Thyroid gland (tissue), 4 donors: ENCODE measurements at regions not wholly inside any gene's neighbourhood (a gene's known extent, or its start where the extent isn't known, plus 50 kb on each side); places are given as distances from the start of the nearest gene placed in this dataset.

ENCODE experiments used
- POLR2A ChIP-seq, 2 donors: fragments of 450-650 bp; IDR thresholded peaks; one replicate each; pipeline ENCODE4 v1.6.1; 2017; ENCODE audit warnings: antibody characterized with exemption in 2 of 2, mild to moderate bottlenecking in 2 of 2, moderate library complexity in 1 of 2
- TF ChIP-seq, protein P1 (sequence below), 6 experiments: fragments of 200-600 bp in 3 of 6; fragments of 450-650 bp in 3 of 6; sonication (generic) in 3 of 6; IDR thresholded peaks; one replicate each; pipeline ENCODE4 v1.5.1; 2016 to 2019; ENCODE audit warnings: antibody characterized with exemption in 6 of 6, mild to moderate bottlenecking in 2 of 6, inconsistent platforms in 1 of 6, moderate library complexity in 1 of 6

DNA sequence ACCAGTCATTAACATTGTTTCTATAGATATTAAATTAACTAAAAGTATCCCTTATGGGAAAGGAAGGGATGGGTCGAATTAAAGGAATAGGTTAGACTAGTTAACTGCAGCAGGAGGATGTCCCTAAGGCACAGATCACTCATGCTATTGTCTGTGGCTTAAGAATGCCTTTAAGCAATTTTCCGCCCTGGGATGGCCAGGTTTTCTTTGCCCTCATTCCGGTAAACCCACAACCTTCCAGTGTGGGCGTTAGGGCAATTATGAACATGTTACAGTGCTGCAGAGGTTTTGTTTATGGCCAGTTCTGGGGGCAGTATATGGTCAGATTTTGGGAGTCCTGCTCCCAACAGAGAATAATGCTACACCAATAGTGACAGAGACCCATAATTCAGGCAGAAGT, 139.3 kb upstream of the CDK13 start:
- TF ChIP-seq, protein P1, sequence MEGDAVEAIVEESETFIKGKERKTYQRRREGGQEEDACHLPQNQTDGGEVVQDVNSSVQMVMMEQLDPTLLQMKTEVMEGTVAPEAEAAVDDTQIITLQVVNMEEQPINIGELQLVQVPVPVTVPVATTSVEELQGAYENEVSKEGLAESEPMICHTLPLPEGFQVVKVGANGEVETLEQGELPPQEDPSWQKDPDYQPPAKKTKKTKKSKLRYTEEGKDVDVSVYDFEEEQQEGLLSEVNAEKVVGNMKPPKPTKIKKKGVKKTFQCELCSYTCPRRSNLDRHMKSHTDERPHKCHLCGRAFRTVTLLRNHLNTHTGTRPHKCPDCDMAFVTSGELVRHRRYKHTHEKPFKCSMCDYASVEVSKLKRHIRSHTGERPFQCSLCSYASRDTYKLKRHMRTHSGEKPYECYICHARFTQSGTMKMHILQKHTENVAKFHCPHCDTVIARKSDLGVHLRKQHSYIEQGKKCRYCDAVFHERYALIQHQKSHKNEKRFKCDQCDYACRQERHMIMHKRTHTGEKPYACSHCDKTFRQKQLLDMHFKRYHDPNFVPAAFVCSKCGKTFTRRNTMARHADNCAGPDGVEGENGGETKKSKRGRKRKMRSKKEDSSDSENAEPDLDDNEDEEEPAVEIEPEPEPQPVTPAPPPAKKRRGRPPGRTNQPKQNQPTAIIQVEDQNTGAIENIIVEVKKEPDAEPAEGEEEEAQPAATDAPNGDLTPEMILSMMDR (IDR thresholded peaks at IDR 0.05) = no peak
- TF ChIP-seq POLR2A (IDR thresholded peaks at IDR 0.05) = no peak
